ELR (cell line): ENCODE measurements at regions not wholly inside any gene's neighbourhood (a gene's known extent, or its start where the extent isn't known, plus 50 kb on each side); places are given as distances from the start of the nearest gene placed in this dataset.
A peak's percentile ranks its signal among the peaks of the same experiment; 100 is the strongest.

Source experiments
- DNase-seq: peaks from one replicate; pipeline ENCODE4 v3.0.0-alpha.2; 2015; ENCODE audit warnings: low read depth

DNA sequence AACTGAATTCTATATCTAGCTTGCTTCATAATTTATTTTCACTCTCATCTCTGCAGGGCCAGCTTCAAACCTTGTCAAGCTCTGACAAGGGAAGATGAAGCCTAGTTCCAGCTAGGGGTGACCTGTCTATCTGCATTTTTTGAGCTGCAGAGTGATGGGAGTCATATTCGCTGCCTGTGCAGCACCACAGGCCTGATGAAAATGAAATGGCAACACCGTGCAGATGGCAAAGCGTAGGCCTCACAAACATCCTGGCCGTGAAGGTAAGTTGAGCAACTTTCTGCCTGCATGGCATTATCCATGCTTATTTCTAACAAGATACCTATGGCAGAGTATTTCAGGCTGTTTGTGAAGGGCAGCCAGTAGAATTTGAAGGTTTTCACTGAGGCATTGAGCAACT is 86.4 kb upstream of the C1QTNF9B start:
- DNase-seq, result no peak

DNA sequence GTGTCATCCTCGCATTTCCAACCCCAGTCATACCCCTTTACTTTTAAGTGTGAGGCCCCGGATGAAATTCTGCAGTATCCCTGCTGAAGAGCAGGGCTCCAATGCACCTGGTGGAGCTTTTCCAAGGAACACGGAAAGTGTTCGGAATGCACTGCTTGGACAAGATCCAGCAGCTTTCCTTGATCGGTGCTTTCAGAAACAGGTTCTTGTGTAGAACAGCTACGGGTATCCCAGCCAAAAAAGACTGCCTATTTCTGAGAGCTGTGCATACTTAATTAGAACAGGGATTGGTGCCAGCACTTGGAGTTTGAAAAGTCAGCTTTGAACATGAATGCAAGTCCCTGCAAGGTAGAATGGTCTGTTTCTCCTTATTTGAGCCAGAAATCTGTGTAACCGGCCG is 87.2 kb upstream of the C1QTNF9B start:
- DNase-seq, result no peak

DNA sequence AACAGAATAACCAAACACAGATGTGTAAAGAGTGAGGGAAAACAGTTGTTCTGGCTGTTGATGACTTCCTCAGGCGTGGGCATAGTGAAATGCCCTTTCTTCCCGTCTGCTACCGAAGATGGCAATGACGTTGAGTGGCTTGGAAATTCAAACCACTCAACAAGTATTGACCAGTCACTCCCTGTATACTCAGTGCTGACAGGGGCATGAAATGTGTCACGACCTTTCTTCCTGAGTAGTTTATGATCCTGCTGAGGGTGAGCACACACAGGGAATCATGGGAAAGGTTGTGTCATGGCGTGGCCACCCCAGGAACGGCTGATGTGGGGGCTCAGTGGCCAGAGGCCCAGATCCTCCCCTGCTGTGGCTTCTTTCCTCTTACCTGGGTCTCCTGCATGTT is 87.8 kb upstream of the C1QTNF9B start:
- no peak for DNase-seq

DNA sequence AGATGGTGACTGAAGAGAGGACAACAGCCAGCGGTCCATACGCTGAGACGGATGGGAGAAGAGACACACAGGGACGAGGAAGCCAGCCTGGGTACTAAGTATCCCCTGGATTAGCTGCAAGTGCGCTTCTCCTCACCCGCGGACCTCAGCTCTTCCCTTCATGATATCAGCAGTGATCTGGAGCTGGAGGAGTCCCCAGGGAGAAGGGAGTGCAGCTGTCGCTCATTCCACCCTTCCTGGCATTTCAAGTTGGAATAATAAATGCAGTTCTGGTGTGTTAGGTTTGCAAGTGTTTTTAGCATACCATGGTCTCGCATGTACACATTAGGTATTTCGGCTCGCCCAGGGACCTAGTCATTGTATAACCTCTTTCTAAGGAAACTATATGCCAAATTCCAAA is 88.5 kb upstream of the C1QTNF9B start:
- DNase-seq, result no peak

DNA sequence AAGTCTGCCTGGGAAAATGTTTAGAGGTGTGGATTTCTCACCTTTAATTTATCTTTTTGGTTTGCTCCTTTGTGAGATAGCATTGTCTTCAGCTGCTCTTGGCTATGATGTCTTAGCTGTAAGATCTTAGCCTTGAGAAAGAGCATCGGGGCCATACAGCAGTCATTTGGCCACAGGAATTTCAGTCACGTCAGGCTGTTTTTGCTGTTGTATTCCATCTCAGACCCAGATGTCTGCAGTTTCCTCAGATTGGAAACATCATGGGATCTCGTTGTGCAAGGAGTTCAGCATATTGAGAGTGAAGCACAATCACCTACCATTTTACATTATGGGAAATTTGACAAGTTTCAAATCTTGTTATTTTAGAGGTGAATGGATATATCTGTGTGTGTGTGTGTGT is 89.3 kb upstream of the C1QTNF9B start:
- peak; percentile 23 for DNase-seq

DNA sequence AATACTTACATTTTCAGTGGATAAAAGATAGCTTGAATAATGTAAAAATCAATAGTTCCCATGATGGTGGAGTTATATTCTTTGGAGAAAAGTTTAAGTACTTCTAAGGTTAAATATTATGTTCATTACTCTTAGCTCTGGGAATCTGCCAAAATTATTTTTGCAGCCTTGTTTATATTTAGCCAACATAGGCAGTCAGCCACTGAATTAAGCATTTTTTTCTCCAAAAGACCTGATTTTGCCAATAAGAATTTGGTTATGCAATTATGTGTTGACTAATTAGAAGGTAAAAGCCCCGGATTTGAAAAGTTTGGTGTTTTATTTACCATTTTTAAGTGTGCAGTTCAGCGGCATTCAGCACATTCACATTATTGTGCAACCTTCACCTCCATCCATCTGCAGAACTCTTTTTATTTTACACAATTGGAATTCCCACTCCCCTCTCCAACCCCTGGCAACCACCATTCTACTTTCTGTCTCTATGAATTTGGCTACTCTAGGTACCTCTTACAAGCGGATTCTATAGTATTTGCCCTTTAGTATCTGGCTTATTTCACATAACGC is 90.1 kb upstream of the C1QTNF9B start:
- peak; percentile 10 for DNase-seq

DNA sequence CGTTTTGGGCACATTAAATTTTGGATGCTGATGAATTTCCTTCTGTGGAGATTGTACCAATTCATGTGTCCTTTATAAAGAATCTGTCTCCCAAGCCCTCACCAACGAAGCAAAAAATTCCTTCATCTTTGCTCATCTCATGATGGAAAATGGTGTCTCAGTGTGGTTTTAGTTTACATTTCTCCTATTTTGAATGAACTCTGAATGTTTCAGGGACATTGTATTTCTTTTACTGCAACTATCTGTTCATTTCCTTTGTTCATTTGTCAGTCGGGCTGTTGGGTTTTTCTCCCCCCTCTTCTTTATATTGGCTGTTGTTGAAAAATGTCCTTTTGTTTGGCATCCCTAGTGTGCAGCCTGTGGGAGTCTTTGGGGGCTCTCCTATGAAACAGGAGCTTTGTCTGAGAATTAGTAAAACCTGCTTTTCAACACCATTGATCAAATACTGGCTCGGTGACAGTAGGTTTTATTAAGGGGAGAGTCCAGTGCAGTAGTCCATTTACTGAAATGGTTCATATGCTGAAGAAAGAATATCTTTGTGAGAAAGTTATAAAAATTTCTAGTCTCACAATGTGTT is 91.3 kb upstream of the C1QTNF9B start:
- DNase-seq, result no peak

DNA sequence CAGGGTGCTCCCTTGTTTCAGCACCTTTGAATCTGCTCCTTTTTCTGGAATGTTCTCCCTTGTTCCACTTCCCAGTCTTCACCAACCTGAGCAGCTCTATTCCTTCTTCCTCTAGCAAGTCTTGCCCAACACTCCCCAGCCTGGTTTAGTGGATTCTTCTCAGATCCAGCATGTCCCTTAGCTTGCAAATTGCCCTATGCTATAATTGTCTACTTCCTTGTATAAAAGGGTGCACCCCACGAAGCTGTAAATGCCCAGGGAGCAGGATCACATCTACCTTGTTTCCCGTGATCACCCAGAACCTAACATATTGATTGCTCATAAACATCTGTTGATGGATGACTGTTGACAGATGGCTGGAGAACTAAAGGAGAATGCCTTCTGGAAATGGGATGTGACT is 93.2 kb upstream of the C1QTNF9B start:
- no peak for DNase-seq

DNA sequence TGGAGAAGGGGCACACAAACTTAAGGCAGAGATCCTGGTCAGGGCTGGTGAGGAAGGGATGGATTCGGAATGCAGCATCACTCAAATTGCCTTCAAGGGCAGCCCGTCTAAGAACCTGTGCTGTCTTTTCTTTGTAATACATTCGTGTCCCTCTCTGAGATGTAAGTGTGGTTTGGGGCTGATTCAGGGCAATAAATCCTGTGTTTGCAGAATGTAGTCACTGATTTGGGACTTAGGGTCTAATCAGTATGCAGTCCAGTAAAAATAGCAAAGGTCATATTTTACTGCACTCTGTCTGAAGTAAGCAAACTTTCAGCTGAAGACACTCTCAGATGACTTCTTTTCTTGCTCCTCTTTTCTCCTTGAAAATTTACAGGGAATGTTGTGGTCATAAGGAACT is 93.8 kb upstream of the C1QTNF9B start:
- no peak for DNase-seq

DNA sequence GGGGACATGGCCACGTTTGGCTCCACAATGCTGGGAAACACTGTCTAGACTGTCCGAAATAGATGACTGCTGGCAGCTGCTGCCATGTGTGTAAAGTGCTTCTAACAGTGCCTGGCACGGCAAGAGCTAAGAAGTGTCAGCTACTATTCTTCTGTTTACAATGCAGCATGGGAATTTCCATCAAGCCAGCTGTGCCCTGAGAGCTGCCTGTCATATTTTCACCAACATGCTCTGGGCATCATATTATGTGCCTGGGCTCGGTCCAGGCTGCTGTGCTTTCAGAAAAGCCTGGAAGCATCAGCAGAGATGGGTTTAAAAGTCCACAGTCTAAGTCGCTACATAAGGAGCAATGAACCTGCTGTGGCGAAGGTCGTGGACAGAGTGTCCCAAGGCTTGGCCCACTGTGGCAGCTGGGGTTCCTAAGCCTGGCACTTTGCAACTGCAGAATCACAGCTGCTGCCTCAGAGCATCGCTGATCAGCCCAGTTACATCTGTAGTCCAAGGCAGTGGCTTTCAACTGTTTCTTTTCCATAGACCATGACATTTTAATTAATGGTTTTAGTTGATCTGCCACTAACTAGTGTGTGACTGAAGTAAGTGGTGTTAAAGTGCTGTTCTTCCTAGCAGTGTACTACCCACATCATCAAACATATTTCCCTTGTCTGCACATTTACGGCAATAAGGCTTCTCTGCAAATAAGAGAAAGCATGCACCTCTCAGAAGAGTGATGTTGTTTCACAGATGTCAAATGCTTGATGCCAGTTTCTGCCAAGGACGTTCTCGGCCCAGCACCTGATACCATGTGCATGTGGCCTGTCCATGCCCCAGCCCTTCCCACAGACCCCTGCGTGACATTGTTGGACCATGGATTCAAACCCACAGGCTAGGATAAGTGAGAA is 95.7 kb upstream of the C1QTNF9B start:
- DNase-seq, result no peak

DNA sequence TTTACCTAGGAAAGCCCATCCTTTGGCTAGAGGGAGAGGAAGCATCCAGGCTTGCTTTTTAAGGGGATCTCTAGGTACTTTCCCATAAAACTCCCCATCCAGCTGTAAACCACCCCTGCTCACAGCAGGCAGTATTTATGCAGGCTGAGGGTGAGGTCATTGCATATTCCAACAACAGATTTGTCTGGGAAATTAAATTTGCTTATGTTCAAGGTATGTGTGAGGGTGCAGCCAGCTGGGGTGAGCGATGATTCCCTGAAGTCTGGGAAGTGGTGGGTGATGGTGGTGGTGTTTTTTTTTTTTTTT is 96.3 kb upstream of the C1QTNF9B start:
- no peak for DNase-seq

DNA sequence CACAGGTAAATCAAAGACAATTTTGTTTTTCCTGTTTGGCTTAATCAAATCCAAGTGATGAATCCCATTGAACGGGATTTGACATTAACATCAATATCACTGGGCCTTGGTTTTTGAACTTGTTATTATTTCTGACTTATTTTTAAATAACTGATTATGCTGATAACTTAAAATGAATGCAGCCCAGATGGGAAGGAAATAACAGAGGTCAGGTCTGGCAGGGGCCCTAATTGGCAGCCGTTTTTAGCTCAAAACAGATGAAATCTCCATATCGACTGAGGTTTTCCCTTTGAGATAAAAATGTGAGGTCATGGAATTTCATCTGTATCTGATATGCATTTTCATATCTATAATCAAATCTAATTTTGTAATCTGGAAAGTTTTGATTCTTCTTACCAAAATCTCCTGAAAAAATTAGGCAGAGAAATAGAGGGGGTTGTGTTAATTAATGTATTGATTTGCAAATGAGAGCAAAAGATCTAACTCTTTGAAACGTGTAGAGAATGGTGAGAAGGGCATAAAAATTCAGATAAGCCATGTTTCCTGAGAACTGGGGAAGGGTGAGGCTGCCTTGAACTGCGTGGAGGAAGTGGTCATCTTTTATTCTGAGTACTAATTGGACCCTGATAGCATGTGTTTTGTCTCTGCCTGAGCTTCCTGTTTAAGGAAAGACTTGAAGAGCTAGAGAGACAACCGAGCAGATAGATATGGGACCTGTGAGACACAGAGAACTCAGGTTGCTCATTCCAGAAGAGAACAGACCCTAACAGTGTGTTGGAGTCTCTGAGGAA is 98.2 kb upstream of the C1QTNF9B start:
- DNase-seq, result no peak

DNA sequence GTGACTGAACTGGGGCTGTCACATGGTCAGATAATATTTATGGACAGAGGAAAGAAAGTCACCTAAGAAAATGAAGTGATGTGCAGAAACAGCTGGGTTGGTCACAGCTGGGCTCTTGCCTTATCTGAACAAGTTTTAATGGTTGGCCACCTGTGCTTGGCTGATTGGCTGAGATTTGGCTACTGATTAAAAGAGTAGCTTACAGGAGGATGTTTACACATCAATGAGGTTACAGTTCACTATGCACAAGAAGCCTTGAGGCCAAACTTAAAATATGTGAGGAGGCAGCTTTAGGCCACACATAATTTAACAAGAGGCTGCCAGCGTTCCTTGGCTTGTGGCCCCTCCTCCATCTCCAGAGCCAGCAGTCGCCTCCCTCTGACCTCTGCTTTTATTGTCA is 99.2 kb upstream of the C1QTNF9B start:
- no peak for DNase-seq

DNA sequence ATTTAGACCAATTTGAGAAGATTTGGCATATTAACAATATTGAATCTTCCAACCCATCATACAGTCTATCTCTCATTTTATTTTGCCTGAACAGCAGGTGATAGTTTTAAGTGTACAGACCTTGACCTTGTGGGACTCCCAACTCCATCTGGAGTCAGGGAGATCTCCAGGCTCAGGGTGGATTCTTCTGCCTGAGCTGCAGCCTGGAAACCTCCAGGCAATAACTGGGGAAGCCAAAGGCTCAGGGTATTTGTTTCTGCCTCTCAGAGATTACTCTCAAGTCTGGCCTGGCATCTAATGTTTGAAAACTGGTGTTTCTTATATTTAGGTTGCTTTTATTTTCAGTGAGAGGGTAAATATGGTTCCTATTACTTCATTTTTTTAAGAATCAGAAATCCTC is 102.1 kb upstream of the C1QTNF9B start:
- no peak for DNase-seq

DNA sequence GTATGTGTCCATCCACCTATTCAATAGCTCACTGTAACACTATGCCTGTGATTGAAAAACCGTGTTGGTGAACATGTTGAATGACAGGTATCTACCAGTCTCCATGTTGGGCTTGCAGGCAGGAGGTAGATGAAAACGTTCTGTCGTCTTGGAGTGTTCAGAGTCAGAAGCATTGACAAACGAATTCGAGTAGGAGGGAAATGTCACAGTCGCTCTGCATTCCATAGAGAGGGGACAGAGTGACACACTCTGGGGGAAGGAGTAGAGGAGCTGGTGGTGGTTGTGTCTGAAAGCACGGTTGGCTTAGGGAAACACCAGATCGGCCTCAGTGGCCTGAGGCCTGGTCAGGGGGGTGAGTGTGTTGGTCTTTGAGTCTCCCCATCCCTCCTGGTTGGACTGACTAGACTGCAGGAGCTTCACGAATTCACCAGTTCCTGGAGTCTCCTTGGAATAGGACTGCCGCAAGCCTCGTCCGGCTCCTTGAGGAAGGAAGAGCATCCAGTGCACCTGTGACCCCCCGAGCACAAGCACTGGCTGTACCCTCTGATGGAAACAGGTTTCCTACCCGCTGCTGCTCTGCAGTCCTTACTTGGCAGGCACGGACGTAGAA is 105.0 kb upstream of the C1QTNF9B start:
- DNase-seq, result no peak

DNA sequence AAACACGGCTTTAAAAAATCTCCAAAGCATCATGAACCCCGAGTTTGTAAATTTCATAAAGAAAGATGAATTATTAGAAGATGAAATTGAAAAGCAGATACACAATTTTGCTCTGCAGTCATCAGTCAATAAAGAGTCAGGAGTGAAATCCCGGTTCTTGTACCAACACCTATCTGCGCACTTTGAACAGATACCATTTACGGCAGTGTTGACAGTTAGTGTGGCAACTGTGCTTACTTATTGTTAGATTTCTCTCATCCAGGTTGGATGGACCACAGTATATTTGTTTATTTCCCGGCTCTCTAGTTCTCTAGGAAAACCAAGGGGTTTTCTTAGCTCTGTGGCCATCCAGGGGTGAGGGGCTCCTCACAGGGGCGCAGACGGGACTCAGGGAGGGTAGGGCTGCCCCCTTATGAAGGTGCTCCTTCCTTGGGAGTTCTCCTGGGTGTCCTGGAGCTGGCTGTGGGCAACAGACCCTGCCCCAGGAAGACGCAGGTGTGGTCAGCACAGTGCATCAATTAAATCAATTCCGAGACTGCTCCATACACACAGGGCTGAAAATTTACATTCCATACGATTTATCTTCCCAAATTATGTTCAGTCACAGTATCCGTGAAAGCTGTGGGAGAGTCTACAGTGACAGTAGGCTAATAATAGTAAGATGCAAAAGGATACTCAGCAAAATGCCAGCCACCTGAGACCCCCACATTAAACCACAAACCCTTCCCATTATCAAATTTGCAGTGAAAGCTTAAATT is 107.0 kb upstream of the C1QTNF9B start:
- no peak for DNase-seq

DNA sequence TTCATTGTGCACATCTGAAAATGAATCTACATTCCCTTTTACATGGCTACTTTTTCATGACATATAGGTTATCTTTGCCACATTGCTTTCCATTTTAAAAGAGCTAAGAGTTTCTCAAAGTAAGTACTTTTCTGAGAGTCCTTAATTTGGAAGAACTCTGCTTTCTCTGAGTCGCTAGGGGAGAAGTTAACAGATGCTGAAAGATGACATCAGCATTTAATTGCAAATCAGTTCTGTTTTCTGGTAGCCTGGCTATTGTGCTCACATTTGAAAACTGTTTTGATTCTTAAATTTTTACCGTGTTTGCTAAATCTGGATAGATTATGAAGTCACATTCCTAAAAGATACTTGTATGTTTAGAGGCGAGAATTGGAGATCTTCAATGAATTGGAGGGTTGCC is 107.7 kb upstream of the C1QTNF9B start:
- DNase-seq, result no peak

DNA sequence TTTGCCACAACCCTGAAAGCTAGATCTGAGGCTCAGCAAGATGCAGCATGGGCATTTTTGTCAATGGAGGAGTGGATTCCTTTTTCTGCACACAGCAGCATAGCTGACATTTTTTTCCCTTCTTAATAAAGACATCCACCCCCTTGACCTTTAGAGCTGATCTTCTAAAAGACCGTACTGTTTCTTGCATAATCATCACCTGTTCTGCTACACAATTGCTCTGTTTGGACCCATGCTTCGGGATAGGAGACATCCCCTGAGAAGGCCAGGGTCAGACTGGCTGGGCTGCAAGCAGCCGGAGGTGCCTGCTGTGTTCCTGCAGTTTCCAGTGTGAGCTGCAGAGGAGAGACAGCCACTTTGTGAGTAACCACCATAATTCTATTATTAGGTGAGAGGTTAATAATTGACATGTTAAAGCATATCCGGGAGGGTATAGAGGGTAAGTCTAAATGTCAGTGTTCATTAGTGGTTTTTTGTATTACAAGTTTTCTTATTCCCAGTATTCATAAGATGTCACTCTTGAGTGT is 108.5 kb upstream of the C1QTNF9B start:
- no peak for DNase-seq

DNA sequence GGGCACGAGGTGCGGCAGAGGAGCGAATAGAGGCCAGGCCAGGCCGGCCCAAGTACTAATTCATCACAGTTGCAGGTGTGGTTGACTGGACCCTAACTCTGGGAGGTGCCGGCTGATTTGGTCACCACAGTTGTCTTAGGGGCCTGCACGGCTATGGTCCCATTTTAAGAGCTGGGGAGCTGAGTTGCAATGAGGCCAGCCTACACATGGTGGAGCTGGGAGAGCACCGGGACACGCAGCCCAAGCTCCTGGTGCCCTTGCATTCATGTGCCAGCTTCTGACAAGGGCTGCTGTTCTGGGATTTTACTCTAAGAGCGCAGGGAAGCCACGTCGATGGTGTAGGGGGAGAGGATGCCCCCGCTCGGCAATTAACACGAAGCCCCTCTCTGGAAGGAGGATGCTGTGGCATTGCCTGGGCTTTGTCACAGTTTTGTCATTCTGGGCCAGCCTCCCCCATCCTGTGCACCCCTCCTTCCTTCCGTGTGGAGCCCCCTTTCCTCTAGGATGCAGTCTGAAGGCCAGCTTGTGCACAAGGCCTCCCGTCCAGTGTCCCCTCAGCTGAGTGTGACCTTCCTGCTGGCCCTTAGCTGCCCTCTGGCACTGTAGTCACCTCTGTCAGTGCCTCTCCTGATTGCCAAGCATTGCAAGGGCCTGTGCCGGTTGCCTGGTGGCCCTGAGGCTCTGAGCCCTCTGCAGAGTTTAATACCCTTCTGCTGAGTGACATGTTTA is 109.4 kb upstream of the C1QTNF9B start:
- DNase-seq, result no peak

DNA sequence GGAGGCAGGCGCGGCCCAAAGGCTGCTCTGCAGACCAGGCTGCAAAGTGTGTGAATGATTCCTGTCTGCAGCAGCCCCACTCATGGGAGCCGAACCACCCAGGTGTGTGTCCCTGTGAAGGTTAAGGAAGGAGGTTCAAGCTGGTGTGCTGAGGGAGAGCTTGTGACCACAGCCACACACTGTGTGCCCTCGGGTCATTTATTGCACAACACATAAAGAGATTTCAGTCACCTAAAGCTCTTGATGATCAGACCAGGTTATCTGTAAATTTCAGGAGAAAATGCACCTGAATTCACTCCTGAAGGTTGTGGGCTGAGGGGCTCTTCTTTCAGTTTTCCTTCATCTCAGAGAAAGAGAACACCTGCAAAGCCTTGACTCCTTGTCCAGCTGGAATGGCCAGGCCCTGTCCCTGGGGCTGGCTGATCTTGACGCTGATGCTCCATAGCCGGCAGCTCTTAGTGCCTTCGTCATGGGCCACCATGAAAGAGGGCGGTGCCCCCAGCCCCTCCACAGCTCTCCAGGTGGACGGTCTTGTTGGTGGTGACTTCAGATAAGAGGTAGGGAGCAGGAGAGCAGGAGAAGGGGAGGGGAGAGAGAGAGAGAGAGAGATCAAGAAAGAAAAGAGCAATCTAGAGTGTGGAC is 110.8 kb upstream of the C1QTNF9B start:
- no peak for DNase-seq
